HCT116 (cell line): ENCODE measurements at regions not wholly inside any gene's neighbourhood (a gene's known extent, or its start where the extent isn't known, plus 50 kb on each side); places are given as distances from the start of the nearest gene placed in this dataset.

ENCODE experiments used
- ATAC-seq: fragments of 200-7000 bp; cut with Tn5 transposase; 2 replicates; pipeline ENCODE4 v1.9.1; 2020; ENCODE audit warnings: mild to moderate bottlenecking, moderate library complexity
- BruUV-seq: library from RNA; stranded (reverse); fragments of 400-500 nt; replicated peaks from 2 replicates; lab custom pipeline; 2021; lab: Mats Ljungman, UMichigan
- CTCF ChIA-PET: fragments of 300-600 bp; sonication (Branson Sonifier 250); formaldehyde crosslinking; loops from one replicate; lab custom pipeline; 2021; ENCODE audit warnings: antibody characterized with exemption; lab: Charles Lee
- POLR2A ChIA-PET: fragments of 300-600, 350-600 bp; sonication (Branson Sonifier 250); formaldehyde crosslinking; loops from one replicate; lab custom pipeline; 2021; ENCODE audit warnings: antibody characterized with exemption; lab: Charles Lee
- RAD21 ChIA-PET, 2 experiments: fragments of 300-600 bp; sonication (Branson Sonifier 250); formaldehyde crosslinking; loops; one replicate each; lab custom pipeline; 2023; ENCODE audit warnings: low total read pairs in 2 of 2; ENCODE audit not compliant: uncharacterized antibody in 2 of 2, unreplicated experiment in 2 of 2, low non-redundant PET in 1 of 2; lab: Charles Lee
- DNase-seq: peaks from one replicate; pipeline ENCODE4 v3.0.0-alpha.2; 2010; ENCODE audit warnings: low read depth, low spot score
- H2AFZ ChIP-seq: fragments of 200-600 bp; shearing (Covaris generic), sonication (generic); 2 replicates; pipeline ENCODE4 v1.6.1; 2017; ENCODE audit warnings: low read depth, mixed run types, mixed read lengths, antibody characterized with exemption, low read length; ENCODE audit not compliant: poor library complexity, severe bottlenecking
- H3K27ac ChIP-seq: 2 replicates; pipeline ENCODE4 v1.5.1; 2012; ENCODE audit warnings: low read depth, low read length
- H3K27me3 ChIP-seq: fragments of 200-600 bp; sonication (generic); 2 replicates; pipeline ENCODE4 v1.6.1; 2016; ENCODE audit warnings: mixed run types, low read length, mixed read lengths; ENCODE audit not compliant: insufficient read depth
- H3K36me3 ChIP-seq, 2 experiments: fragments of 200-500 bp in 1 of 2; fragments of 200-600 bp in 1 of 2; sonication (Bioruptor generic) in 1 of 2; sonication (generic) in 1 of 2; 2 replicates each; pipeline versions ENCODE4 v1.5.1 to v1.6.1; 2014 to 2016; ENCODE audit warnings: low read length in 2 of 2, inconsistent platforms in 1 of 2, mixed read lengths in 1 of 2, mixed run types in 1 of 2; ENCODE audit not compliant: insufficient read depth in 2 of 2, control insufficient read depth in 1 of 2
- H3K4me1 ChIP-seq, 2 experiments: fragments of 200-600 bp in 1 of 2; sonication (generic) in 1 of 2; 2 replicates each; pipeline versions ENCODE4 v1.5.1 to v1.6.1; 2012 to 2017; ENCODE audit warnings: low read length in 2 of 2, inconsistent platforms in 1 of 2, mild to moderate bottlenecking in 1 of 2, mixed read lengths in 1 of 2, mixed run types in 1 of 2, moderate library complexity in 1 of 2; ENCODE audit not compliant: insufficient read depth in 2 of 2, control insufficient read depth in 1 of 2
- H3K4me2 ChIP-seq: fragments of 200-600 bp; sonication (generic); 2 replicates; pipeline ENCODE4 v1.6.1; 2017; ENCODE audit warnings: mixed run types, low read length, mixed read lengths
- H3K4me3 ChIP-seq, 2 experiments: fragments of 200-600 bp in 1 of 2; sonication (generic) in 1 of 2; replicated peaks in 1 of 2; 2 replicates each; pipeline ENCODE4 v1.5.1; 2011 to 2016; ENCODE audit warnings: low read length in 2 of 2, control low read depth in 1 of 2, low read depth in 1 of 2, mild to moderate bottlenecking in 1 of 2, mixed read lengths in 1 of 2, mixed run types in 1 of 2
- H3K79me2 ChIP-seq: fragments of 200-600 bp; sonication (generic); 2 replicates; pipeline ENCODE4 v1.6.1; 2017; ENCODE audit warnings: mild to moderate bottlenecking, mixed run types, low read length, moderate library complexity, mixed read lengths; ENCODE audit not compliant: insufficient read depth
- H3K9ac ChIP-seq: fragments of 200-600 bp; sonication (generic); 2 replicates; pipeline ENCODE4 v1.6.1; 2016; ENCODE audit warnings: low read length, mixed read lengths
- H3K9me2 ChIP-seq: fragments of 200-600 bp; sonication (generic), shearing (Covaris generic); 2 replicates; pipeline ENCODE4 v1.6.1; 2017; ENCODE audit warnings: mixed run types, mild to moderate bottlenecking, moderate library complexity; ENCODE audit not compliant: insufficient read depth
- H3K9me3 ChIP-seq, 2 experiments: fragments of 200-500 bp in 1 of 2; fragments of 200-600 bp in 1 of 2; sonication (Bioruptor generic) in 1 of 2; sonication (generic) in 1 of 2; 2 replicates each; pipeline ENCODE4 v1.6.1; 2014 to 2017; ENCODE audit warnings: low read length in 2 of 2, mixed read lengths in 2 of 2, inconsistent platforms in 1 of 2, low read depth in 1 of 2, mild to moderate bottlenecking in 1 of 2, mixed run types in 1 of 2, moderate library complexity in 1 of 2; ENCODE audit not compliant: control insufficient read depth in 1 of 2, insufficient read depth in 1 of 2
- H4K20me1 ChIP-seq: fragments of 200-600 bp; sonication (generic), shearing (Covaris generic); 2 replicates; pipeline ENCODE4 v1.6.1; 2017; ENCODE audit warnings: mixed run types, mild to moderate bottlenecking, moderate library complexity; ENCODE audit not compliant: insufficient read depth
- EGR1 ChIP-seq: IDR thresholded peaks from 2 replicates; pipeline ENCODE4 v1.6.1; 2012; ENCODE audit warnings: low read depth
- EZH2phosphoT487 ChIP-seq: fragments of 200-600 bp; IDR thresholded peaks from 2 replicates; pipeline ENCODE4 v1.6.1; 2018; ENCODE audit warnings: antibody characterized with exemption, borderline replicate concordance
- FOSL1 ChIP-seq: IDR thresholded peaks from 2 replicates; pipeline ENCODE4 v1.6.1; 2012; ENCODE audit warnings: low read depth
- JUND ChIP-seq: IDR thresholded peaks from 2 replicates; pipeline ENCODE4 v1.6.1; 2012
- POLR2A ChIP-seq: IDR thresholded peaks from 2 replicates; pipeline ENCODE4 v1.7.0; 2011; ENCODE audit warnings: borderline replicate concordance; ENCODE audit not compliant: insufficient read depth, insufficient read length; ENCODE audit errors: extremely low read depth
- SP1 ChIP-seq: IDR thresholded peaks from 2 replicates; pipeline ENCODE4 v1.6.1; 2012; ENCODE audit warnings: low read depth
- SRF ChIP-seq: IDR thresholded peaks from 2 replicates; pipeline ENCODE4 v1.6.1; 2012; ENCODE audit warnings: low read depth
- YY1 ChIP-seq: IDR thresholded peaks from 2 replicates; pipeline ENCODE4 v1.6.1; 2011; ENCODE audit warnings: low read length, low read depth, moderate library complexity, mild to moderate bottlenecking; ENCODE audit not compliant: insufficient replicate concordance; ENCODE audit errors: extremely low read depth
- ZBTB33 ChIP-seq: IDR thresholded peaks from 2 replicates; pipeline ENCODE4 v1.6.1; 2011; ENCODE audit warnings: mild to moderate bottlenecking, low read length, moderate library complexity; ENCODE audit not compliant: insufficient replicate concordance; ENCODE audit errors: extremely low read depth
- ZFX ChIP-seq: fragments of 450-650 bp; IDR thresholded peaks from 2 replicates; pipeline ENCODE4 v1.6.1; 2017
- intact Hi-C: fragments of 100-400 bp; cut with micrococcal nuclease; formaldehyde crosslinking; loops from 2 replicates; pipeline ENCODE4 v1.10.0; 2022
- TF ChIP-seq, protein P1 (sequence below), 3 experiments: fragments of 200-600 bp in 1 of 3; sonication (generic) in 1 of 3; IDR thresholded peaks in 2 of 3; conservative IDR thresholded peaks in 1 of 3; 2 replicates each; pipeline ENCODE4 v1.5.1; 2012 to 2017; ENCODE audit warnings: low read depth in 2 of 3, low read length in 2 of 3, antibody characterized with exemption in 1 of 3, borderline replicate concordance in 1 of 3, control low read depth in 1 of 3, mild to moderate bottlenecking in 1 of 3, mixed read lengths in 1 of 3, mixed run types in 1 of 3, moderate library complexity in 1 of 3; ENCODE audit not compliant: insufficient read depth in 1 of 3
- TF ChIP-seq, protein P2 (sequence below): IDR thresholded peaks from 2 replicates; pipeline ENCODE4 v1.6.1; 2012

GRCh38 chr6:165829376-165829775, 166.3 kb upstream of the PDE10A start:
- no peak for ATAC-seq
- no peak overlapping the region for H3K4me3 ChIP-seq
- H3K27ac ChIP-seq = no peak overlapping the region
- ChIA-PET CTCF (no interaction called here), POLR2A (no interaction called here)
- H4K20me1 ChIP-seq = no peaks in the 10 kb centered on the region
- no peak overlapping the region for H3K4me2 ChIP-seq
- no TSS peak for BruUV-seq
- H3K9ac ChIP-seq = no peak overlapping the region
- H3K4me1 ChIP-seq = no peaks in the 10 kb centered on the region
- H3K27me3 ChIP-seq = no peaks in the 10 kb centered on the region
- TF ChIP-seq SP1 (no peak), ZFX (no peak), POLR2A (no peak), YY1 (no peak), SRF (no peak), EZH2phosphoT487 (no peak), ZBTB33 (no peak), EGR1 (no peak), JUND (no peak), FOSL1 (no peak)
- TF ChIP-seq, protein P1, sequence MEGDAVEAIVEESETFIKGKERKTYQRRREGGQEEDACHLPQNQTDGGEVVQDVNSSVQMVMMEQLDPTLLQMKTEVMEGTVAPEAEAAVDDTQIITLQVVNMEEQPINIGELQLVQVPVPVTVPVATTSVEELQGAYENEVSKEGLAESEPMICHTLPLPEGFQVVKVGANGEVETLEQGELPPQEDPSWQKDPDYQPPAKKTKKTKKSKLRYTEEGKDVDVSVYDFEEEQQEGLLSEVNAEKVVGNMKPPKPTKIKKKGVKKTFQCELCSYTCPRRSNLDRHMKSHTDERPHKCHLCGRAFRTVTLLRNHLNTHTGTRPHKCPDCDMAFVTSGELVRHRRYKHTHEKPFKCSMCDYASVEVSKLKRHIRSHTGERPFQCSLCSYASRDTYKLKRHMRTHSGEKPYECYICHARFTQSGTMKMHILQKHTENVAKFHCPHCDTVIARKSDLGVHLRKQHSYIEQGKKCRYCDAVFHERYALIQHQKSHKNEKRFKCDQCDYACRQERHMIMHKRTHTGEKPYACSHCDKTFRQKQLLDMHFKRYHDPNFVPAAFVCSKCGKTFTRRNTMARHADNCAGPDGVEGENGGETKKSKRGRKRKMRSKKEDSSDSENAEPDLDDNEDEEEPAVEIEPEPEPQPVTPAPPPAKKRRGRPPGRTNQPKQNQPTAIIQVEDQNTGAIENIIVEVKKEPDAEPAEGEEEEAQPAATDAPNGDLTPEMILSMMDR (IDR thresholded peaks at IDR 0.05 in 2 of 3, conservative IDR thresholded peaks at IDR 0.05 in 1 of 3; ENCODE audit: borderline replicate concordance in 1 of 3, insufficient read depth in 1 of 3, low read depth in 2 of 3, low read length in 2 of 3) = no peak
- TF ChIP-seq, protein P2, sequence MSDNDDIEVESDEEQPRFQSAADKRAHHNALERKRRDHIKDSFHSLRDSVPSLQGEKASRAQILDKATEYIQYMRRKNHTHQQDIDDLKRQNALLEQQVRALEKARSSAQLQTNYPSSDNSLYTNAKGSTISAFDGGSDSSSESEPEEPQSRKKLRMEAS = no peak
- TF ChIP-seq, all 23 proteins: peak for 0
- Histone ChIP-seq H2AFZ (no peak overlapping the region), H3K9me3 (no peaks in the 10 kb centered on the region), H3K79me2 (no peaks in the 10 kb centered on the region), H3K9me2 (no peaks in the 10 kb centered on the region), H3K36me3 (no peaks in the 10 kb centered on the region)
- DNase-seq = no peak
- RAD21 ChIA-PET = no interaction called here
- intact Hi-C loops = no loop called here
